Activated CD4-positive, CD25-positive, alpha-beta regulatory T cell treated with anti-CD3 and anti-CD28 coated beads, Interleukin-2, amount 50 U/mL, for 72 hours (primary cell): ENCODE measurements at regions not wholly inside any gene's neighbourhood (a gene's known extent, or its start where the extent isn't known, plus 50 kb on each side); places are given as distances from the start of the nearest gene placed in this dataset.

Source experiments
- DNase-seq: peaks from one replicate; pipeline ENCODE4 v3.0.0; 2021

DNA sequence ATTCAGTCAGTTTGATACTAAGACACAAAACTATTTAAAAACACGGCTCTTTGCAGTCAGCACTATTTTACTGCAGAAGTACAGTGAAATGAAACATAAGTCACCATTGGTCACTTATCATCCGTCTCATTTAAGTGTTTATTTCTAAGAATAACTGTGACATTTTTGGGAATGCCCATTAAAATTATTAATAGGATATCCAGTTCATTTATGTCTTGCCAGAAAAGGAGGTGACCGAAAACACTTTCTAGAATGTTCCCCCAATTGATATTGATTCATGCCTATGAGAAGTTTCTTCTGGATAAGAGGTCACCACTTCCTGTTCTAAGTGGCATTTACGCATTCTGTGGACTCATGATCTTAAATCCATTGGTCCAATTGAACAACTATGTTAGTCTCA is 477.3 kb downstream of the LIG4 start:
- DNase-seq: no peak

DNA sequence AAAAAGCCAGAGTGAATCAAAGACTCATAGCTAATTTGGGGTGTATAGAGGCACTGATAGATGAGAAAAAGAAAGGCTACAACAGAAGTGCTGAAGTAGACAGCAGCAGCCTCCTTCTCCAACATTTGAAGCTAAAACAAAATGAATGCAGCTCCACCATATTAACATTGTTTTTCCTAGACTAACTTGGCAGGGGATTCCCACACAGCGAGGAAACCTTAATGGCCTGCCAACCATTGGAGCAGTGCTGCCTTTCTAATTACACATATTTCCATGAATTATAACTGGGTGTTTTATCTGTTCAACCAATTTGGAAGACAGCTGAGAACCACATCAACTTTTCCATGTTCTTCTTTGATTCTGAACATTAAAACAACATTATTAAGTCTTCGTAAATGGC is 478.6 kb downstream of the LIG4 start:
- DNase-seq: no peak

DNA sequence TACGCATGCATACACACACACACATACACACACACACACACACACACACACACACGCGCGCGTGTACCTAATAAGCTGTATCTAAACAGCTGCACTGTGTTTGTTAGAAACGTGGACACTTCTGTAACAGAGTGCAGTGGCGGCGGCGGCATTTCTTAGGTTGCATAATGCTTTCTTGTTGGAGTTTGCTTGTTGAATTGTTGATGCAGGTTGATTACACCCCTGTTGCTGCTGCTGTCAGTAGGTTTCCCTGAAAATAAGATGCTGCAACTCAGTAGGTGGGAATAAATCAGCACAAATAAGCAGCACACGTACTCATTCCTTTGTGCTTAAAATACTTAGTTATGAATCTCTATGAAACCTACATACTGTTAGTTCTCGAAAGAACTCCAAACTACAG is 479.2 kb downstream of the LIG4 start:
- DNase-seq: no peak

DNA sequence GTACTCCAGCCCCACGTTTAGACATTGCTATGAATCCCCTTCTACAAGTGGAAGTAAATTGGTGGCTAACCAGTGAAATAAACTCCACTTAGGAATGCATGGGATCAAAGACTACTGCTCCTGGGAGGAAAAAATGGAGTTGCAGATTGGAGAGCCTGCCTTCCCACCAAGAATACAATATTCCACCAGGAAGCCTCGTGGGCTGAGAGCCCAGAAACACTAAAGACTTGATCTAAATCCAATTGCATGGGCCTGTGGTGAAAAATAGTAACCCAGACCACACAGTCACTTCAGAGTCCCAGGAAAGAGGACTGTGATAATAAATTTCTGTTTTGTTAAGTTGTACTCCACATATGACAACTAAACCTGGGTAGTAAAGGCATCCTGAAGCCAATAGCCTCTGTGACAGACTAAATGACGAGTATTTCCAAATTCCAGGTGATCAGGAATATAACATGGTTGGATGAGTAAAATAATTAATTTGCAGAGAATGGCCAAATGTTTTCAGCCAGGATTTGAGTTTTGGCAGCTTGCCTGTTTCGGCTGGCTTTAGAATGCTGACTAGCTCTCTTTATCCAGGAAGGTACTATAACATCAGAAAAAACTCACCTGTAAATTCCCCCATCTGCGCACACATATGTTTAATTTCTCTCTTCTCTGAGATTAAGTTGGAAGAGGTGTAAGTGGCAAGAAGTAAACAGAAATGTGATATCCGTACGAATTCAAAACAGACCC is 480.3 kb downstream of the LIG4 start:
- no peak for DNase-seq

DNA sequence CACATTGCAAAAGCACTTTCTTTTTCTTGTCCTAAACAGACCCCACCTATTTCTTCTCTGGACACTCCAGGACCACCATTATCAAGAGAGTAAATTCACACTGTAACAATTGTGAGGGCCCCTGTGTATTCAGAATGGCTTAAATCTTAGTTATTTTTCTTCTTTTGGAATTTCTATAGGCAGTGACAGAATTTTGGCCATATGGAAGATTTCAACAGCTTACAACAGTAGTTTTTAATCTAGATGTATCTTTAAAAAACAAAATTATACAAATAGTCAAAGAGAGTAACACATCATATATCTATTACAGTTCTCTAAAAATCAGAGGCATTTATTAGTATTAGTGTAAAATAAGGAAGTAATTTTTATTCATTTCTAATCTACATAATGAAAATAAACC is 482.1 kb downstream of the LIG4 start:
- DNase-seq: no peak

DNA sequence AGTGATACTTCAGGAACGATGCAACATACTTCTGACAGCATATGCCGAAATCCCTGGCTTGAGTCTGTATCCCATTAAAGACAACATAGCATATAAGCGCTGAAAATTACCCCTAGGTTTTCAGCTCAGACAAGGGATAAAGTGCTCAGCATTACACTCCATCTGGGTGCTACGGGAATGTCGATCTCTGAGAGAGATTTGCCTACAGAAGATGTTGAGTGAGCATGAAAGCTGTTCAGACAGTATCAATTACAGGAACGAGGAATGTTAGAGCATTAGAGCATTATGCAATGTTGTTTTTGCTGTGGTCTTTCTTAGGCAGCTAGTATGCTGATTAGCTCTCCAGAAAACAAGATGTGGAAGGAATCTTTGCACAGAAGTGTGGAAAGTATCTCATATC is 484.5 kb downstream of the LIG4 start:
- DNase-seq: no peak

DNA sequence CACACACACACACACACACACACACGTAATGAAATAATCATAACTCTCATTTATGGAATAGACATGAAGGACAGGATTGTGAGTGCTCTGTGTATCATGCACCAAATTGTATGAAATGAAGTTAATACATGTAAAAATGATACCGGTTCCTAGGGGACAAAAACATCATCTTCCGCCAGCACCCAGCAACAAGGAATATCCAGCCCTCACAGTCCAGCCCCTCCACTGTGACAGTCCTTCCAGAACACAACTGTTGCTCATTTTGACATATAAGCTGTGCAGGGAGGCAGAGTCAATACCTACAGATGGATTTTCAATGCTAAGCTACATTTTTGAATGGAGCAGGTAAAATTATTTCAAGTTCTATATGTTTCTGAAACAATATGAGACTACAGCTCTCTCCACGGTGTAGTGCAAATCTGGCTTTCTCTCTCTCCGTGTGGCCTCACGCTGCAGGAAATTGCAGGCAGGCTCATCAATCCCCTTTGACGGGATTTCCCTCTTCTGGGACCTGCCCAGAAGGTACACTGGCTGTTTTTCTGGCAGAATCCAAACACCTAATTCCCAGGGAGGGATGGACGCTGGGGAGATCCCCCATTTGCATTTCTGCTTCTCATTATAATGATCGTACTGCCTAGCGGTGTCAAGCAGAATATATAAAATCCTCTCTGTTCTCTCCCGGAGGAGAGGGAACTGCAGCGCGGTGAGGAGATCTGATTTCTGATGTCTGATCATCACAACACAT is 494.0 kb downstream of the LIG4 start:
- no peak for DNase-seq

DNA sequence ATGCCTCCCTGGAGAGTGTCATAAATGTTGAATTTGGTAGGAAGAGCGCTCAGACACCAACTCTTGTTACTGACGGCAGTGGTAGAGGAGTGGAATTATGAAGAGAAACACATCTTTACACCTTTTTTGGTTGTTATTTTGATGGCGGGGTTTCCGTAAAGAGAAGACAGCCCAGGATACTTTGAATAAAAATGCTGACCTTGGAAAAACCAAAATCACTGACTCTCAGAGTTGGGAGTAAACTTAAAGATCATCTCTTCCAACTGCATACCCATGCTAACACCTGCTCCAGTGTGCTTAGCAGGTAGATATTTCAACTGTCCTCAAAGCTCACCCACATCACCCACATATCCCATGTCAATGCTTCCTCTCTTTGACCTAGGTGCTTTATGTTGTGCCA is 498.6 kb downstream of the LIG4 start:
- no peak for DNase-seq

DNA sequence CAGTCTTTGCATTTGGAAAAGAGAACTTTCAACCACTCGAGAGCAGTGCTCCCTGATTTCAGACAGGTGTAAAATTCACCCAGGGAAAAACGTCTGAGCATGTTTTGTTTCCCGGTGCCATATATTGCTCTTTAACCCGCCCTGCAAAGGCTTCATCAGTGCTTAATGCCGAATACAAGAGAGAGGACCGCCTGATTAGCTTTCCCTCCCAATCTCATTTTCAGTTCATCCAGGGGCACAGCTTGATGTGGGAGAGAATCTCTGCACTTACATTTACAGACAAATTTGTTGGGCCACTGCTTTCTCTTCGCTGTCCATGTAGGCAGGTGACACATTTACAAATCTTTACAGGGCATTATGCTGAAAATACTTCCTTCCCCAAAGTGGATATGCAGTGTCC is 499.1 kb downstream of the LIG4 start:
- DNase-seq: no peak

DNA sequence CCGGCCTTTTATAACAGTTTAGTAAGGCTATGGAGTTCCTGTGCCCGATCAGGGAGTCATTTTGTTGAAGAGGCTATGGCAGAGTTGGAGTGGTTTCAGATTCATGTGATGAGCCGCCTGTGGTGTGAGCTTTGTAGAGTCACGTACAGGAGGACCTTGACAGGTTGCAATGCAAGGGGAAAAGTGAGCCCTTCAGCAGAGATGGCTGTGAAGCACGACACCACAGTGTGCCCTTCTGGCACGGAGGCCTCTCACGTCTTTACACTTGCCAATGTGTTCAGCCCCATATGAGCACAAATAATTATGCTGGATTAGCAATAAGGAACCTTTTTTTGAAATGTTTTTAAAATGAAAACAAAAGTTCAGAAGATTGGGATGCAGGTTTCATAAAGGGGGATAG is 499.8 kb downstream of the LIG4 start:
- no peak for DNase-seq

DNA sequence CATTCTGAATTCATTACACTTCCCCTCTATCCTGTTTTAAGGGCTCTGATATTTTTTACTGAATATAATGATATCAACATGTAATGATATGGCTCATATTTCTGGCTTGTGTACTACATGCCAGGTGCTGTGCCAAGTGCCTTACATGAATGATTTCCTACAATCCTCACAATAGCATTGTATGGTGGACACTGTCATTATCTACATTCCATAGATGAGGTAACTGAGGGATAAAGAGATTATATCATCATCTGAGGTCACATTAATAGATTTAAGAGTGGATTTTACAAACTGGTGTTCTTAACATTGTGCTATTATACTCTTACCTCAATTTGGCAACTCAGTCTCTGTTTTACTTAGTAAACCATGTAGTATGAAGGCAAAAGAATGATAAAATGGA is 502.0 kb downstream of the LIG4 start:
- DNase-seq: no peak

DNA sequence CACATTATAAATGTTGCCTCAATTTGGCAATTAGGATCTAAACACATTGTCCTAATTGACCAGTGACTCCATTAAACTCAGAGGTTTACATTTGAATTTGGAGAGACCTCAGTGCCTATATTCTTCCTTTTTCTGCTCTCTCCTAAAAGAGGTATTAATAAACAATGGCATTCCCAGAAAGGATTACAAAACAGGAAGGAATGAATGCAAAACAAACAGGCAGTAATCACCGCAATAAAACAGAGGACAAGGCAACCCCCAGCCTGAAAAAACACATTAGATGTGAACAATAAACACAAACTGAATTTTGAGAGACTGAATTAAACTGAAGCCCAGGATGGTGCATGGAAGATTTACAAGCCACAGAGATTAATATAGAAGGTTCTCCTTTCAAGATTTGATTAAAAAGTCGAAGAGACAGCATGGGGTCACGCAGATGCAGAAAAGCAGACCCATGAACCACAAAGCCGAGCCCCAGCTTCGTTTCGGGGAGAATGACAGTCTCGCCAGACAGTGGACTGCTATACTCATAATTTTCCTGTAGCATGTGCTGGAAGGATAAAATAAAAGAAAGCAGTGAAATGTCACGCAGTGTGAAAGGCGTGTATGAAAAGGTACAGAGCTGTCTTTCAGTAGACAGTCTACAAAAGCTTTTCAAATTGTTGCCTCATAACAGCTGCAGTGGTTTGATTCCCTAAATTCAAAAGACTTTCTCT is 503.0 kb downstream of the LIG4 start:
- no peak for DNase-seq

DNA sequence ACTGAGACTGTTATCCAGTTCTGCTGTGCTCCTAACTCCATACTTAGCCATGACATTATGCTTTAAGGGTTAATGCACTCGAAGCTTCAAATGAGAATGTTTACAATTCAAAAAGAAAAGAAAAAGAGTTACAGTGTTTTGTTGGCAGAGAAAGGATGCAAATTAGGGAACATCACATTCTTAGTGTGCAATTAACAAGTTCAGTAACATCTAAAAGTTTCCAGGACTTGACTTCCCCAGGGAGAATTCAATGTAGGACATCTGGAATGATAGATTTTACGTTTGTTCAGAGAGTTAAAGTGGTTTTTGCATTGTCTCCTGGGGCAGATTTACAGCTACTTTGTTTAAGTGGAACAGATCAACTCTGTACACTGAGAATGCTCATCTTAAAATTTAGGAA is 525.2 kb downstream of the LIG4 start:
- no peak for DNase-seq

DNA sequence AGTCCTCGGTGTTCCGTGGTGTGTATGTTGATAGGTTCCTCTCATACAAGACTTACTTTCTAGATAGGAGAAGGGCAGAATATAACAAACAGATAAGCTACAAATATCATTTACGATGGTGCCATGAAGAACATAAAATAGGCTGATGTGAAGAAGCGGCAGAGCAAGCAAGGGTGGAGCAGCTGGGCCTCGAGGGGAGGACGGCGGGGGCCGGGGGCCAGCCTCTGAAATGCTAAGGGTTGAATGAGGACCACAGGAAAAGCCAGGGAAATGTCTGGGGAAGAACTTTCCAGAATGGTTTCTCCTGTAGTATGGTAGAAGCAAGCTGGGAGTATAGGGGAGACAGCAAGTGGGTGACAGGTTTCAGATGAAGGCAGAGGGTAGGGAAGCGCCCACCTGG is 529.5 kb downstream of the LIG4 start:
- no peak for DNase-seq

DNA sequence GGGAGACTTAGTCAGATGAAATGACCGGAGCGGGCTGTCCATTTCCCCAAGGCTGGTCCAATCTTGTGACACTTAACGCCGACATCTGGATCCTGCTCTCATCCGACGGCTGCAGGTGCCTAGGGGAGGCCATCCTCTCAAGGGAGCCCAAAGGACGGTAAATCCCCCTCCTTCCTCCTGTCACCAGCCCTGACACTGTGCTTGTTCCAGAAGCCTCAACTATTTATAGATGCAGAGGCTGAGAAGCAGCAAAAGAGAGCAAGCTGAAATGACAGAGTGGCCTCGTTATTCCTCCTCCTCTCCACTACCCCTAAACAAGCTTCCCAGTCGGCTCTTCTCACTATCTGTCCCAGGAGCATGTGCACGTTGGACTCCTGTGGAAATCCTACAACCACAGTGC is 533.7 kb downstream of the LIG4 start:
- DNase-seq: no peak

DNA sequence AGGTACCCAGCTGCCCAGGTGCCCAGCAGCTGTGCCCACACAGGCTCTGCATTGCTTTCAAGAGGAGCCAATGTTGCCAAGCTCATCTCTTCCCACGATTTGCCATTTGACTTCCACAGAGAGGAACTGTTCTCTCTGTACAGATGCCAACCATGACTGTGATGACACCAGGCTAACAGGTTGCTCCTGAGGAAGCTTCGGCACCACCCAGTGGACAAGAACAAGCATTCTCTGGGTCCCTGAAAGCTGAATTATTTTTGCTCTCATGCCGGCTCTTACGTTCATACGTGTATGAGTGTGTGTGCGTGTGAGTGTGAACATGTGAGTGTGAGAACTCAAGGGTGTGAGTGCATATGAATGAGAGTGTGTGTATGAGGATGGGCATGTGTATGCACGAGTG is 535.2 kb downstream of the LIG4 start:
- no peak for DNase-seq

DNA sequence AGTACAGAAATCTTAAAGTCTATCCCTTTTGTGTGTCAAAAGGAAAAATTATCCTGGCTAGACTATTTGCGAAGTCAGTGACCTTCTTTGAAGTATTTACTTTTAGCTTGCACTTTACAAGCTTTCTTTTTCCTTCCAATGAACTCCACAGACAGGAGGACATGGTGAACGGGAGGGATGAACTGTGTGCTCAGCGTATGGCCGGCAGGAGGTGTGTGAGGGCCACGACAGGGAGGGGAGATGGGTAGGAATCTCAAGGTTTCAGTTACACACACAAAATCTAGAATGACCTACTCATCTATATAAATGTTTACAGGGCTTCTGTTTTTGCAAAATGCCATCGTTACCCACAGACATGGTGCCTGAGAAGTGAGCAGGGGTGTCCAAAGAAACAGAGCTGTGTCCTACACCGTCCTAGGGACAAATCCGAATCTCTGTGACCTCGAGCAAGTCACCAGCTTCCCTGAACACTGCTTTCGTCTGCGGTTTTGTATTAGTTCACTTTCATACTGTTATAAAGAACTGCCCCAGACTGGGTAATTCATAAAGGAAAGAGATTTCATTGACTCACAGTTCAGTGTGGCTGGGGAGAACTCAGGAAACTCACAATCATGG is 537.2 kb downstream of the LIG4 start:
- no peak for DNase-seq

DNA sequence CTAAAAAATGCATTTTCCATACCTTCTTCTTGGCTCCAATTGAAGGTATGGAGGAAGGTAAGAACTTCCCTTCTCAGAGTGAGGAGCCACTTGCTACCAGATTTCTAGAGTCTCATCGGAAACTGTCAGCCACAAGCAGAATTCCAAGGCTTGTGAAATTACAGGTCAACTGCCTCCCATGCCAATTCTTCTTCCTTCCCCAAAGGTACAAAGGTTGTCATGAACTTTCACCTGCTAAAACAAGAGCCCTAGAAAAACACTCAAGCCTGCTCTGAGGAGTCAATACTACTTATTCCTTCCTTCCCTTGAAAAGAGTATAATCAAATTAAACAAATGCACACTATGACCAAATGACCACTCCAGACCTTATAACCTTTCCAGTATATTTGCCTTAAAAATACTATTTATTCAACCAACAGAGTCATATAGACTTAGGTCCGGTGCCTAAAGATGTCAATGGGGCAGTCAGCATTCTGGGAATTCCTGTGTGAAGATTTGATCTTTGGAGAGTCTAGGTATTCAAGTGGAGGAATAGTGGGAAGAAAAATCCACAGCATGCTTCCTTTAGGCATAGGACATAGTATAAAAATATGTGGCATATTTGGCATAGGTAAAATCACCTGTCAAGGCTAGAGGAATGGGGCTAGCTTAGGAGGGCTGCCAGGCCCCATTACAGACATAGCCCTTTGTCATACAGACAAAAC is 539.3 kb downstream of the LIG4 start:
- no peak for DNase-seq

DNA sequence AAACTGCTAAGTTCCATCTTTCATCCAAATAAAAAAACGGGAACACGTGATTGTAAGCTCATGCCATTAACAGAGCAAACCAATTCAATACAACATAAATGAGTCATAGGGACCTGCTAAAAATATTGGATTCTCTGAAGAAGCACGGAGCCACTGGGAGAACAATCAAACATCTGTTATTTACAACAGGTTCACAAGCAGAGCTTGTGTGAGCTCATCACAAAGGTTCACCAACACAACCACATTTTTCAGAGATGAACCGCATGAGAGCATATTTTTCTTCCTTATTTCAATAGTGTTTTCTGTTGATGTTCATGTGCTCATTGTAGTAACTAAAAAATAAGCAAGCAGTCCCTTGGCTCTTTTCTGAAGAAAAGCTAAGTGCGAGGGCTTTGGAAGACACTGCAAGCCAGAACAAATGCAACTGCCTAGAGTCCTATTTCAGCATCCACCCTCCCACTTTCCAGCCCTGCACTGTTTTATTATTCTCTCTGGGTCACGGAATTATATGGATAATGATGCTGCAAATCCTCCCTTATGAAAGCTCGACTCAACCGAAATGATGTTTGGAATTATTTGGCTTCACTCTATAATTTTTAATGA is 545.8 kb downstream of the LIG4 start:
- no peak for DNase-seq

DNA sequence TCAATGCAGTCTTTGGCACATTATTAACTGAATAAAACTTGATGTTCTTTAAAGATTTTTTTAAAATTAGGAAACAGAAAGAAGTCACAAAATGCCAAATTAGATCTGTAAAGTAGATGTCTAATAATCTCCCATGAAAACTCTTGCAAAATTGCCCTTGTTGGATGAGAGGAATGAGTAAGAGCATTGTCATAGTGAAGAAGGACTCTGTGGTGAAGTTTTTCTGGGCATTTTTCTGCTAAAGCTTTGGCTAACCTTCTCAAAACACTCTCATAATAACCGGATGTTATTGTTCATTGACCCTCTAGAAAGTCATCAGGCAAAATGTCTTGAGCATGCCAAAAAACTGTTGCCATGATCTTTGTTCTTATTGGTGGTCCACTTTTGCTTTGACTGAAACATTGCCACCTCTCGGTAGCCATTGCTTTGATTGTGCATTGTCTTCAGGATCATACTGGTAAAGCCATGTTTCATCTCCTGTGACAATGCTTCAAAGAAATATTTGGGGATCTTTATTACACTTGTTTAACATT is 549.3 kb downstream of the LIG4 start:
- no peak for DNase-seq

DNA sequence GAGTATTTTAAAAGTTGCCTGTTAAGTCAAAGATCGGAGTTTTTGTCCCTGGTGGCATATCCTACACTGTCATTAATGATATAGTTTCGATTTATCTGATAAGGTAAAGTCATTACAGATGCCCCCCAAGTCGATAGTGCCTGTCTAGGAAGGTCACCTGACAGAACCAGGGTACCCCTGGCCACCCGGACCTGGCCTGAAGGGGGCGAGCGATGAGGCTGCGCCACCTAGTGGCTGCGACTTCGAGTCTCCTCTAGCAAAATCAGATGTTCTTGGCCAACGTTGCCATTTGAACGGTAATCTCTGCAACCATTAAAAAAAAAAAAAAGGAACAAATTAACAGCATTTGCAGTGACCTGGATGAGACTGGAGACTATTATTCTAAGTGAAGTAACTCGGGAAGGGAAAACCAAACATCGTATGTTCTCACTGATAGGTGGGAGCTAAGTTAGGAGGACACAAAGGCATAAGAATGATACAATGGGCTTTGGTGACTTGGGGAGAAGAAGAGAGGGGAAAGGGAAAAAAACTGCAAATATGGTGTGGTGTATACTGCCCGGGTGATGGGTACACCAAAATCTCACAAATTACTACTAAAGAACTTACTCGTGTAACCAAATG is 565.1 kb downstream of the LIG4 start:
- peak; percentile 31 for DNase-seq

DNA sequence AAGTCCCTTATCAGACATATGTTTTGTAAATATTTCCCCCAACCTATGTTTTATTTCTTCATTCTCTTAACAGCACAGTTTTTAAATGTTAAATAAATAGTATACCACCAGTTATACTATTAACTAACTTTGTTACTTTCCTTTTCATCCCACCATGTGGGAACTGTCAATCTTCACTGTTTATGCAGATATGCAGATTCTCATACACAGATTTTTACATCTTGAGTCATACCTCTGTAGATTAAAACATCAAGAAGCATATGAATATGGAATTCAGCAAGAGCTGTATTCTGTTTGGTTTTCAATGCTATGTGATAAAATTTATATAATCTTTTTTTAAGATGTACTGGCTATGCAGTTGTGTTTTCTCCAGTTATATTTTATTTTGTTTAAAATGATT is 566.3 kb downstream of the LIG4 start:
- DNase-seq: no peak
